ENCODE measurements at regions not wholly inside any gene's neighbourhood (a gene's known extent, or its start where the extent isn't known, plus 50 kb on each side); places are given as distances from the start of the nearest gene placed in this dataset.

DNA sequence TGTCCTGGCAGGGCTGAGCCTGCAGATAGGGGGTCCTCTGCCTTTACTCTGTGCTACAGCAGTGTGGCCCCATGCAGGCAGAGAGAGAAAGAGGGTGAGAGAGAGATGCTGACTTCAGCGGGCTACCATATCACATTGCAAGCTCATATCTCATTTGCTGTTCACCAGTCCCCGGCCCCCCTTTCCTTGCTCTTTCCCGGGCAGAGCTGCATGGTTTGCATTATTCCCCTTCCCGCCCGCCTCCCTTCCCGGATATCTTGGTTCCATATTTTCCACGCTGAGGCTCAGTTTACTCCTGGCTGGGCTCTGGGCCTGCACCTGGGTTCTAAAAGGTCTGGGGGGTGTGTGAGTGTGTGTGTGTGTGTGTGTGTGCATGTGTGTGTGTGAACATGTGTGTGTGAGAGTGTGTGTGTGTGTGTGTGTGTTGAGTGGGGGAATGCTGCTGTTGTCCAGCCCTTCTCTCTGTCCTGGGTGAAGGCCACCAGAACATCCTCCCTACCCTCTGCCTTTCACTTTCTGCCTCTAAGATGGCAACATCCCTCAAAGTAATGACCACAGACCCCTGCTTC lies 63.5 kb downstream of the PJA1 start:
- TF ChIP-seq, protein P1, sequence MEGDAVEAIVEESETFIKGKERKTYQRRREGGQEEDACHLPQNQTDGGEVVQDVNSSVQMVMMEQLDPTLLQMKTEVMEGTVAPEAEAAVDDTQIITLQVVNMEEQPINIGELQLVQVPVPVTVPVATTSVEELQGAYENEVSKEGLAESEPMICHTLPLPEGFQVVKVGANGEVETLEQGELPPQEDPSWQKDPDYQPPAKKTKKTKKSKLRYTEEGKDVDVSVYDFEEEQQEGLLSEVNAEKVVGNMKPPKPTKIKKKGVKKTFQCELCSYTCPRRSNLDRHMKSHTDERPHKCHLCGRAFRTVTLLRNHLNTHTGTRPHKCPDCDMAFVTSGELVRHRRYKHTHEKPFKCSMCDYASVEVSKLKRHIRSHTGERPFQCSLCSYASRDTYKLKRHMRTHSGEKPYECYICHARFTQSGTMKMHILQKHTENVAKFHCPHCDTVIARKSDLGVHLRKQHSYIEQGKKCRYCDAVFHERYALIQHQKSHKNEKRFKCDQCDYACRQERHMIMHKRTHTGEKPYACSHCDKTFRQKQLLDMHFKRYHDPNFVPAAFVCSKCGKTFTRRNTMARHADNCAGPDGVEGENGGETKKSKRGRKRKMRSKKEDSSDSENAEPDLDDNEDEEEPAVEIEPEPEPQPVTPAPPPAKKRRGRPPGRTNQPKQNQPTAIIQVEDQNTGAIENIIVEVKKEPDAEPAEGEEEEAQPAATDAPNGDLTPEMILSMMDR (IDR thresholded peaks at IDR 0.05): no peak
- TF ChIP-seq TCF7L2 (IDR thresholded peaks at IDR 0.05; ENCODE audit: low read depth, low read length) (no peak), POLR2AphosphoS5 (IDR thresholded peaks at IDR 0.05; ENCODE audit: low read depth, low read length) (no peak), SIN3A (IDR thresholded peaks at IDR 0.05; ENCODE audit: borderline replicate concordance, insufficient read depth, low read depth, low read length) (no peak)
- TF ChIP-seq, protein P2, sequence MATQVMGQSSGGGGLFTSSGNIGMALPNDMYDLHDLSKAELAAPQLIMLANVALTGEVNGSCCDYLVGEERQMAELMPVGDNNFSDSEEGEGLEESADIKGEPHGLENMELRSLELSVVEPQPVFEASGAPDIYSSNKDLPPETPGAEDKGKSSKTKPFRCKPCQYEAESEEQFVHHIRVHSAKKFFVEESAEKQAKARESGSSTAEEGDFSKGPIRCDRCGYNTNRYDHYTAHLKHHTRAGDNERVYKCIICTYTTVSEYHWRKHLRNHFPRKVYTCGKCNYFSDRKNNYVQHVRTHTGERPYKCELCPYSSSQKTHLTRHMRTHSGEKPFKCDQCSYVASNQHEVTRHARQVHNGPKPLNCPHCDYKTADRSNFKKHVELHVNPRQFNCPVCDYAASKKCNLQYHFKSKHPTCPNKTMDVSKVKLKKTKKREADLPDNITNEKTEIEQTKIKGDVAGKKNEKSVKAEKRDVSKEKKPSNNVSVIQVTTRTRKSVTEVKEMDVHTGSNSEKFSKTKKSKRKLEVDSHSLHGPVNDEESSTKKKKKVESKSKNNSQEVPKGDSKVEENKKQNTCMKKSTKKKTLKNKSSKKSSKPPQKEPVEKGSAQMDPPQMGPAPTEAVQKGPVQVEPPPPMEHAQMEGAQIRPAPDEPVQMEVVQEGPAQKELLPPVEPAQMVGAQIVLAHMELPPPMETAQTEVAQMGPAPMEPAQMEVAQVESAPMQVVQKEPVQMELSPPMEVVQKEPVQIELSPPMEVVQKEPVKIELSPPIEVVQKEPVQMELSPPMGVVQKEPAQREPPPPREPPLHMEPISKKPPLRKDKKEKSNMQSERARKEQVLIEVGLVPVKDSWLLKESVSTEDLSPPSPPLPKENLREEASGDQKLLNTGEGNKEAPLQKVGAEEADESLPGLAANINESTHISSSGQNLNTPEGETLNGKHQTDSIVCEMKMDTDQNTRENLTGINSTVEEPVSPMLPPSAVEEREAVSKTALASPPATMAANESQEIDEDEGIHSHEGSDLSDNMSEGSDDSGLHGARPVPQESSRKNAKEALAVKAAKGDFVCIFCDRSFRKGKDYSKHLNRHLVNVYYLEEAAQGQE (IDR thresholded peaks at IDR 0.05; ENCODE audit: insufficient read depth in 1 of 2, low read depth in 2 of 2, low read length in 1 of 2): no peak
